OCI-LY3 (cell line): ENCODE measurements at regions not wholly inside any gene's neighbourhood (a gene's known extent, or its start where the extent isn't known, plus 50 kb on each side); places are given as distances from the start of the nearest gene placed in this dataset.

Experiments
- H2AFZ ChIP-seq: fragments of 200-600, 300-600 bp; shearing (Covaris generic); 2 replicates; pipeline ENCODE4 v1.6.0; 2014; ENCODE audit warnings: antibody characterized with exemption, low read depth, low read length
- H3K27ac ChIP-seq: fragments of 200-600, 300-600 bp; sonication (generic); 2 replicates; pipeline ENCODE4 v1.5.1; 2014; ENCODE audit warnings: mild to moderate bottlenecking, low read length, moderate library complexity, mixed read lengths
- H3K27me3 ChIP-seq: fragments of 200-600, 300-600 bp; sonication (generic); 2 replicates; pipeline ENCODE4 v1.6.1; 2014; ENCODE audit warnings: low read depth, low read length, mixed read lengths
- H3K36me3 ChIP-seq: fragments of 200-600, 300-600 bp; sonication (generic); replicated peaks from 2 replicates; pipeline ENCODE3; 2014; ENCODE audit warnings: low read depth, low read length, mixed read lengths
- H3K4me1 ChIP-seq: fragments of 300-600, 200-600 bp; sonication (generic); 2 replicates; pipeline ENCODE4 v1.6.1; 2014; ENCODE audit warnings: low read length, mixed read lengths
- H3K4me2 ChIP-seq: fragments of 200-600, 300-600 bp; sonication (generic); 2 replicates; pipeline ENCODE4 v1.6.1; 2014; ENCODE audit warnings: low read length, mixed read lengths
- H3K4me3 ChIP-seq: fragments of 300-600, 200-600 bp; sonication (generic); 2 replicates; pipeline ENCODE4 v1.5.1; 2014; ENCODE audit warnings: antibody characterized with exemption, mild to moderate bottlenecking, low read length, moderate library complexity
- H3K79me2 ChIP-seq: fragments of 300-600, 200-600 bp; shearing (Covaris generic); 2 replicates; pipeline ENCODE4 v1.6.1; 2014; ENCODE audit warnings: mild to moderate bottlenecking, low read length, mixed read lengths
- H3K9ac ChIP-seq: fragments of 300-600, 200-600 bp; shearing (Covaris generic); 2 replicates; pipeline ENCODE4 v1.6.0; 2014; ENCODE audit warnings: mild to moderate bottlenecking, low read length, moderate library complexity
- H3K9me3 ChIP-seq: fragments of 200-600, 300-600 bp; shearing (Covaris generic); 2 replicates; pipeline ENCODE4 v1.6.1; 2014; ENCODE audit warnings: low read length, mixed read lengths; ENCODE audit not compliant: insufficient read depth
- H4K20me1 ChIP-seq: fragments of 200-600, 300-600 bp; sonication (generic); 2 replicates; pipeline ENCODE4 v1.6.1; 2016; ENCODE audit warnings: low read length, mixed read lengths; ENCODE audit not compliant: insufficient read depth
- CTCF ChIP-seq: fragments of 200-600, 300-600 bp; sonication (generic); IDR thresholded peaks from 2 replicates; pipeline ENCODE4 v1.5.1; 2014; ENCODE audit warnings: antibody characterized with exemption, low read length, low read depth
- EZH2phosphoT487 ChIP-seq: fragments of 200-600 bp; shearing (Covaris generic); IDR thresholded peaks from 2 replicates; pipeline ENCODE4 v1.6.1; 2018; ENCODE audit warnings: antibody characterized with exemption, mixed run types, low read depth

GRCh38 chrX:125940985-125941384 is 225.1 kb downstream of the DCAF12L2 start:
- H3K4me3 ChIP-seq = no peak overlapping the region
- H3K9me3 ChIP-seq = no peaks in the 10 kb centered on the region
- no peaks in the 10 kb centered on the region for H3K79me2 ChIP-seq
- H4K20me1 ChIP-seq = no peaks in the 10 kb centered on the region
- no peak overlapping the region for H3K4me2 ChIP-seq
- no peaks in the 10 kb centered on the region for H3K36me3 ChIP-seq
- no peaks in the 10 kb centered on the region for H3K4me1 ChIP-seq
- no peak overlapping the region for H2AFZ ChIP-seq
- H3K27ac ChIP-seq = no peak overlapping the region
- H3K27me3 ChIP-seq = no peaks in the 10 kb centered on the region
- no peak for TF ChIP-seq EZH2phosphoT487
- TF ChIP-seq CTCF = no peak
- no peak overlapping the region for H3K9ac ChIP-seq

- H3K27me3 ChIP-seq = no peaks in the 10 kb centered on the region
- no peaks in the 10 kb centered on the region for H3K79me2 ChIP-seq
- no peaks in the 10 kb centered on the region for H3K36me3 ChIP-seq
- no peaks in the 10 kb centered on the region for H3K9me3 ChIP-seq
- no peak overlapping the region for H3K4me2 ChIP-seq
- H2AFZ ChIP-seq = no peak overlapping the region
- H4K20me1 ChIP-seq = no peaks in the 10 kb centered on the region
- H3K27ac ChIP-seq = no peak overlapping the region
- H3K4me1 ChIP-seq = no peaks in the 10 kb centered on the region
- H3K4me3 ChIP-seq = no peak overlapping the region
- TF ChIP-seq EZH2phosphoT487 (no peak), CTCF (no peak)
- no peak overlapping the region for H3K9ac ChIP-seq
Measured at GRCh38 chrX:125947501-125947900, 218.6 kb downstream of the DCAF12L2 start.

- H3K27ac ChIP-seq = no peak overlapping the region
- H3K9me3 ChIP-seq = no peaks in the 10 kb centered on the region
- no peaks in the 10 kb centered on the region for H3K79me2 ChIP-seq
- H3K27me3 ChIP-seq = no peaks in the 10 kb centered on the region
- no peaks in the 10 kb centered on the region for H3K36me3 ChIP-seq
- no peak overlapping the region for H2AFZ ChIP-seq
- H3K4me2 ChIP-seq = no peak overlapping the region
- no peak overlapping the region for H3K4me3 ChIP-seq
- TF ChIP-seq CTCF (no peak), EZH2phosphoT487 (no peak)
- no peaks in the 10 kb centered on the region for H4K20me1 ChIP-seq
- H3K9ac ChIP-seq = no peak overlapping the region
- no peaks in the 10 kb centered on the region for H3K4me1 ChIP-seq
Measured at GRCh38 chrX:125952973-125953372, 213.1 kb downstream of the DCAF12L2 start.

GRCh38 chrX:125953814-125954213 is 212.3 kb downstream of the DCAF12L2 start:
- Histone ChIP-seq H3K9ac (no peak overlapping the region), H3K9me3 (no peaks in the 10 kb centered on the region), H3K4me1 (no peaks in the 10 kb centered on the region), H3K4me2 (no peak overlapping the region), H3K27ac (no peak overlapping the region), H3K27me3 (no peaks in the 10 kb centered on the region), H3K79me2 (no peaks in the 10 kb centered on the region), H3K36me3 (no peaks in the 10 kb centered on the region), H4K20me1 (no peaks in the 10 kb centered on the region), H2AFZ (no peak overlapping the region), H3K4me3 (no peak overlapping the region)
- no peak for TF ChIP-seq CTCF
- TF ChIP-seq EZH2phosphoT487 = no peak
